NCI-H1092 (cell line): ENCODE measurements at regions not wholly inside any gene's neighbourhood (a gene's known extent, or its start where the extent isn't known, plus 50 kb on each side); places are given as distances from the start of the nearest gene placed in this dataset.
A peak's percentile ranks its signal among the peaks of the same experiment; 100 is the strongest.

ENCODE experiments used
- DNase-seq: peaks from one replicate; lab custom pipeline; 2025; lab: John Stamatoyannopoulos, UW

GRCh38 chr6:106035655-106036054 lies 50.5 kb upstream of the PRDM1 start:
- DNase-seq = no peak

DNA sequence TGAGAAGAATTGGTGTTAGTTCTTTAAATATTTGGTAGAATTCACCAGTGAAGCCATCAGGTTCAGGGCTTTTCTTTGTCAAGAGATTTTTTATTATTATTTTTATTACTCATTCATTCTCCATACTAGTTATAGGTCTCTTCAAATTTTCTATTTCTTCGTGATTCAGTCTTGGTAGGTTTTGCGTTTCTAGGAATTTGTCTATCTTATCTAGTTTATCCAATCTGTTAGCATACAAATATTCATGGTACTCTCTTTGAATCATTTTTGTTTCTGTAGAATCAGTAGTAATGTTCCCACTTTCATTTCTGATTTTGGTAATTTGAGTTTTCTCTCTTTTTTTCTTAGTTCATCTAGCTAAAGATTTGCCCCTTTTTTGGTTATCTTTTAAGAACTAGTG lies 52.3 kb upstream of the PRDM1 start:
- DNase-seq = no peak

- no peak for DNase-seq
Observed at GRCh38 chr6:106027758-106028157, 58.4 kb upstream of the PRDM1 start.

DNA sequence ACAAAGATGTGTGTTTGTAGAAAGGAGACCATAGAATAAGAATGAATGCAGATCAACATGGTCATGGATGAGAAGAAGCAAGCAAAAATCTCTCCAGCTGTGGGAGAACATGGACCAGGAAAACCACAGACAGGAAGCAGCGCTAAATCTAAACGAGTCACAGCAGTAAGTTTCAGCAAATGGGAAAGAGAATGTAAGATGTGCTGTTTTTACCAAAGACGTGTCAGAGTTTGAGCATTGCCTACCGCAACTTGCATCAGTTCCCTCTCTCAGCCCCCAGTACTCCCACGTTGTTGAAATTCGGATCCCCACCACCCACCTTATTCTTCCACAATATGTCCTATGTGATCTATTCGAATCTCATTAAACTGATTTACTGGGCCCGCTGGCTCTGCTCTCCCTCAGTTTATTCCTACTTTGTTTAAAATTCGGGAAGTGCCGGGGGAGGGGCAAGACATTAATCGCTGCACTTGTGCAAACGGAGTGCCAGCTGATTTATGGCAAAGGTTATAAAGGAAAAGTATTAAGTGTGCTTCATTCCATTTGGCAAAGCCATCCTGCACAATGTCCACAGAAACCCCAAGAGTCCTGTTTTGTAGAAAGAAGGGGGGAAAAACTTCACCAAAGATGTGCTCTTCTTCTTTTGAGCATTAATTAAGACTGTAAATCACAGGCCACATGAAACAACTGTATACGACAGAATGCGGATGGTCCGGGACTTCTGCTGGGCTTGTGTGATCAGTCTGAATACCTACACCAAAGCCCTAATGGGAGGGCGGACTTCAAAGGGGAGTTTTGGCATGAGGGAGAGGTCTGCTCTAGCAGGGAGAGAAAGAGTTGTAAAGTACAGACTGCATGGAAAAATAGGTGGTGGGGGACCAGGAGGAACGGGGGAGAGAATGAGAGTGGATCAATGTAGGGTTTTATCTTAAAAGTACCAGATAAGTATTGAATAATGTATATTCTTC lies 59.1 kb upstream of the PRDM1 start:
- DNase-seq = no peak

- no peak for DNase-seq
Observed at GRCh38 chr6:106025655-106026054, 60.5 kb upstream of the PRDM1 start.

DNA sequence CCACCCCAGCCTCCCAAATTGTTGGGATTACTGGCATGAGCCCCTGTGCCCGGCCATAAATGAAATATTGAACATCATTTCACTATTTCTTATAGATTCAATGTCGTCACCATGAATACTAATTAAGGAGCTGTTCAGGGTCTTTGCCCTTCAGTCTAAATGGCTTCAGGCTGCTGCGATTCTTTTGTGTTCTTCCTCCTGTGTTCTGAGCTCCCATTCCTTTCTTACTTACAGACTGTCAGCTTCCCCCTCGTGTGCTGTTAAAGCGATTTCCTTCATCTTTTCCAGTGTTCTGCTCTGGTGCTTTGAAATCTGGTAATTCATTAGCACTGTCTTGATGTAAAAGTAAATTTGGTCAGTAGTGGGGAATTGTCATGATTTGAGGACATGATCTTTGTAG lies 63.3 kb upstream of the PRDM1 start:
- no peak for DNase-seq

DNA sequence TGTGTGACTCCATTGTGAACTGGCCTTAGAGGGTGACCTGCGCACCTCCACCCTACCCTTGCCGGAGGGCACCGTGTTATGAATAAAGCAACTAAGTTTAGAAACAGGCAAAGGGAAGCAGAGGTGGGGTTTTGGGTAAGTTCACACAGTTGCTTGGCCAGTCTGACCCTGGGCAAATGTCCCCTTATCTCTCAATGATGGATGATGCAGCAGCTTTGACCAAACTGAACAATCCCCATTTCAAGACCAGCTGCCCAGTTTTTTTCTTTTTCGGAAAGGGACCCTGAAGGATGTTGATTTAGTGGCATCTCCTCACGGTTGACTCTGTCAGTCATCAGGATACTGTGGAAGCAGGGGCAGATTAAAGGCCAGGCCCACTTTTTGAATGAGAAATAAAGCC lies 68.7 kb upstream of the PRDM1 start:
- DNase-seq = no peak

- no peak for DNase-seq
Observed at GRCh38 chr6:106014955-106015354, 71.2 kb upstream of the PRDM1 start.

- DNase-seq = no peak
Observed at GRCh38 chr6:106011476-106011875, 74.7 kb upstream of the PRDM1 start.

DNA sequence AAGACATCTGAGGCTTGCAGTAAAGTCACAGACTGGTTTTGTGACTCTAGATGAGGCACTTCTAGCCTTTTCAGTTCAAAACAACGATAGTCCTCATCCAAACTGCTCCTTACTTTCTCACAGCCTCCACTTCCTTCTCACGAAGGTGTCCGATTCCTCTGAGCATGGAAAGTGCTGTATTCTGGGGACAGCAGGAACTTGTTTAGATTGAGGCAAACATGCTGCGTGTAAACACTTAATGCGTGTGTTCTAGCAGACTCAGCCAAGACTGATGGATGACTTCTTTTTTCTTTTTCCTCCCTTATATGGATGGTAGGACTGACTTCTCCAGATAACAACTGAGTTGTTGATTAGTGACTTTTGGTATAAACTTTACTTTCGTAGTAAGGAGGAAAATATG lies 80.2 kb upstream of the PRDM1 start:
- DNase-seq = no peak

GRCh38 chr6:106005013-106005412 lies 81.1 kb upstream of the PRDM1 start:
- no peak for DNase-seq

DNA sequence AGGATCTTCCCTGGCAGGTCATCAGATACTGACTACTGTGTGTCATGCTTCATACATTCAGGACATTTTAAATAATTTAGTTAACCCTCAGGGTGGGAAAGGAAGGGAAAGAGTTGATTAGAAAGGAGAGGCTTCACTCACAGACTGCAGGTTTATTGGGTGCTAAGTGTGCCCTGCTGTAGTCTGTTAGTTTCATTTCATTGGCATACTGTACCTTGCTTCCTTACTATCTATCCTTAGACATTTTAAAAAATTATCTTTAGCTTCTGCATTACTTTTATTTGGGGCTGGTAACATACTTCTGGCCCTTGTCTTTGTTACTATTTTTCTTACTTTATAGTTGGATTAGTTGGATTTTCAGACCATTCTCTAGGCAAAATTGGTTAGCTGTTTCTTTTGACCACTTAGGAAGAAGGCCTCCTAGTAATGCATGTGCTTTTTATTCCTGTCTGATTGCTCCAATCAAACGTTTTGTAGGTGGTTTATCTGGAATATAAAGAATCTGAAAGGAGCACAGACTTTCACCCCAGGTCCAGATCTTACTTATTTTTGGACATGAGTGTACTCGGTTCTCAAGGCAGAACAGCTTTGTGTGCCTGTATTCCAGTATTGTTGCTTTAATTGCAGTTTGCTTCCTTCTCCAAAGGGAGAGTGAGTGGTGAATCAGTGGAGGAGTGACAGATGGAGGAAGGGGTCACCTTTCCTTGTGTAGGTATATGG lies 82.7 kb upstream of the PRDM1 start:
- no peak for DNase-seq

DNA sequence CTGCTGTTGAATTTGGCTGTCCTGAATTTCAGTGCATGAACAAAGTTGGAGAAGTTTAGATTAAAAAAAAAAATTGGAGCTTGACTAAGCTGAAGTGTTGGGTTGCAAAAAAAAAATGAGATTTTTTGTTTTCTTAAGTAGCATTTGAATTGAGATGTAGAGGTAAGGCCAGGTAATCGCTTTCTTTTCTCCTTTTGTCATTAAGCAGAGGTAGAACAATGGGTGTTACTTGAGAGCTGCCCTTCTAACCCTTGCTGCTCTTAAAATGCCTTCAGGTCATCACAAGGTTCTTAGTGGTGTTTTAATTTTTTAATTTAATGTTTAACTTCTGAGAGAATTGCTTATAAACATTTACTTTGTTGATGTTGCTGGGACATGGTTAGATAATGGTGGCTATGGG lies 84.1 kb upstream of the PRDM1 start:
- no peak for DNase-seq

DNA sequence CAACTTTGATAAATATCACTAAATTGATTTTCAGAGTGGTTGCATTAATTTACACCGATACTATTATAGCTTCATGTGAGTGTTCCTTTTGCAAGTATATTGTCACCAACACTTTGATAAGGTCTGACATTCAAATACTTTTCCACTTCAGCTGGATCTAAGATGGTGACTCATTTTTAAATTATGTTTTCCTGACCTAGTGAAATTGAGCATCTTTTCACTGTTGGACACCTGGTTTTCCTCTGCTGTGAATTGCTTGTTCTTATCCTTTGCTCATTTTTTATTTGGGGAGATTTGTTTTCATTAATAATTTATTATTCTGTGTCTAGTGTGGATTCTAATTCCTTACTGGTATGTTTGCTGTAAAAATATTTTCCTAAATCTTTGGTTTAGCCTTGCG lies 85.2 kb upstream of the PRDM1 start:
- no peak for DNase-seq

- no peak for DNase-seq
Observed at GRCh38 chr6:105997482-105997881, 88.7 kb upstream of the PRDM1 start.

- no peak for DNase-seq
Observed at GRCh38 chr6:105995391-105995865, 90.7 kb upstream of the PRDM1 start.

DNA sequence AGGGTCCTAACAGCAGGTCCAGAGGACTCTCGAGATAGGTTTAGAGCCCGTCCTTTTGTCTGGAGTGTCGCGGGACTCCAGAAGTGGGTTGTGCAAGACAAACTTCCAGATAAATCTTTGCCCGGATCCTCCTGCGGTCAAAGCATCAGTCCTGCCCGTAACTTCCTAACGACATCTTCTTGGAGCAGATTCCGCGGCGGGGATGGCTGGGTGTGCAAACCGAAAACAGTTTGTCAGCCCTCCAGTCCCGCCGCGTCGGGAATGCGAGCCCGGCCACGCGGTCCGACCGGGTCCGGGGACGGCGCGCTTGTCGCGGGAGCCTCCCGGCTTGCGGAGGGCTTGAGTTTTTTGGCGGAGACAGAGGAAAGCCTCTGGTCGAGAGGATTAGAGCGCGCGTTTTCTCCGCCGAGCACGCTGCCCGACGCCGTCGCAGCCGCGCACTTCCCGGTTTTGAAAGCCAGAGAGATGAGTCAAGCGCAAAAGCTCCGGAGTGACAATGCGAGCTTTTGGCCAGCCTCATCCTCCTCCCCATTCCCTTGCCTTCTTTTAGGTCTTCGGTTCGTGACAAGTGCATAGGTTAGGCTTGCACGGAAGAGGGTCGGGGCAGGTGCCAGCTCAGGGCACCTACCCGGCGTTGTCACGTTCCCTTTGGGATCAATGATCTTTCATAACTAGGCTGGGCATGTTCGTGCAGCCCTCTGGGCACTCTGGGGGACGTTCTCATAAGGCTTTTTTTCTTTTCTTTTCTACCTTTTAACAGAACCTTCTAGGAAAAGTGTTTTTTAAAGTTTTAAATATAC lies 91.3 kb upstream of the PRDM1 start:
- no peak for DNase-seq

DNA sequence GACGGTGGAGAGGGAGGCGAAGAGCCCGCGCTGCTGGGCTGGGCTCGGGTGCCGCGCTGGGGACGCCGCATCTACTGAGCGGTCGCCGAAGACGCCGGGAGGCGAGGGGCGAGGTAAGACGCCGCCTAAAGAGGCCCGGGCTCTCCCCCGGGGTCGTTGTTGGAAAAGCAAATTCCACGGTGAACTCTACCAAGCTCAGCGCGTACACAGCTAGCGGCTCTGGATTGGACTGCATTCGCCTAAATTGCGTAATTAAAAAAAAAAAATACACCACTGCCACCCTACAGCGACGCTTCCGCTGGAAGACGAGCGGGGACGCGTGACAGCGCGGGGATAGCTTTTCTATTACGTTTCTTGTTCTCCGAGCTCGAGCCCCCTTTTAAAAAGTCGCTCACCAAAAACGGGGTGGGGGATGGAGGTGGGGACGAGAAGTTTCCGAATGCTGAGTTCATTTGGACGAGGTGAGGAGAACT lies 92.0 kb upstream of the PRDM1 start:
- DNase-seq = no peak

- no peak for DNase-seq
Observed at GRCh38 chr6:105993341-105994117, 92.6 kb upstream of the PRDM1 start.

- DNase-seq = peak; percentile 21
Observed at GRCh38 chr6:105992315-105992961, 93.7 kb upstream of the PRDM1 start.
